GM12872 (cell line): ENCODE measurements at regions not wholly inside any gene's neighbourhood (a gene's known extent, or its start where the extent isn't known, plus 50 kb on each side); places are given as distances from the start of the nearest gene placed in this dataset.

ENCODE experiments used
- CTCF ChIP-seq: IDR thresholded peaks from 3 replicates; pipeline ENCODE4 v1.5.1; 2011; ENCODE audit warnings: low read depth, mild to moderate bottlenecking, low read length, moderate library complexity; ENCODE audit not compliant: insufficient read depth

DNA sequence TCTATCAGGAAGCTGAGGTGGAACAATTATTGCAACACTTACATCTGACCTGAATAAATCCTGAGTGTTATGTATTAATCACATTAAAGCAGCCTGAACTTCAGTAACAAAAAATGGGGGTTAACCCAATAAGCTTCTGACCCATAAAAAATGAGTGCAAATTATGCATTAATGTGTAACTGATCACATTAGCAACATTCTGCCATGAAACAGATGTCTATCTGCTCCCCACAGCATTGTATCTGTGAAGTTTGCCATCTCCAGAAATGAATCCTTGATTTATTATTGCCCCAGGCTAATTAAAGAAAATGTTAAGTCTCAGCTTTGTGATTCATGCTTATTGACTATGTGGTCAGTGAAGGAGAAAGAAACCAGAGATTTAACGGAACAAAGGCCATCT lies 304.9 kb downstream of the PCDH20 start:
- TF ChIP-seq CTCF = no peak

- TF ChIP-seq CTCF = no peak
Observed at GRCh38 chr13:61109741-61110140, 305.9 kb downstream of the PCDH20 start.

DNA sequence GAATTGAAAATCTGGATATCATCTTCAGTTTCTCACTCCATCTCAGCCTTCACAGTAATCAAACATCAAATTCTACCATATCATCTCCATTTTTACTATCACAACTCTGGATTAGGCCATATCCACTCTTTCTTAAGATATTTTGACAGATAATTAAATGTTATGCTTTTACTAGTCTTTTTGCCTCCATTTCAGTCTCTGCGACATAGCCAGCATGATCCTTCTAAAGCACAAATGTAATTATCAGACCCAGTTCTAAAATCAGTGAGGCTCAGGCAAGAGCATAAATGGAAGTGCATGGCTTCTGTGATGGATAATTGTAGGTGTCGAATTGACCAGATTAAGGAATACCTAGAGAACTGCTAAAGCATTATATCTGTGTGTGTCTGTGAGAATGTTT lies 307.7 kb downstream of the PCDH20 start:
- no peak for TF ChIP-seq CTCF

DNA sequence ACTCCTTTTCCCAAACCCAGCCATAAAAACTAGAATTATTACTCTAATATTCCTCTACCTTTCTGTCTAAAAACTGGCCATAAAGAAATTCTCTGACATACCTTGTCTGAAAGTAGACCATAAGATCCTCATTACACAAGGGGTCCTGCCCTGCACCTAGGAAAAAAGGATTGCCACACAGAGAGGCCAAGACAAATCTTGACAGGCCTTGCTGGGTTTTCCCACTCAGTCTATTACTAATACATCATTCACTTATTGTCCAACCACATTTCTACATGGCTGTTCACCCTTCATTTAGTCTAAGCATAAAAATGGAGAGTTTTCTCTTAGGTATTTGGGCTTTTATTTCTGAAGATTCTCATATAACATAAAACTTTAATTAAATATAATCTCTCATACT lies 319.8 kb downstream of the PCDH20 start:
- no peak for TF ChIP-seq CTCF

DNA sequence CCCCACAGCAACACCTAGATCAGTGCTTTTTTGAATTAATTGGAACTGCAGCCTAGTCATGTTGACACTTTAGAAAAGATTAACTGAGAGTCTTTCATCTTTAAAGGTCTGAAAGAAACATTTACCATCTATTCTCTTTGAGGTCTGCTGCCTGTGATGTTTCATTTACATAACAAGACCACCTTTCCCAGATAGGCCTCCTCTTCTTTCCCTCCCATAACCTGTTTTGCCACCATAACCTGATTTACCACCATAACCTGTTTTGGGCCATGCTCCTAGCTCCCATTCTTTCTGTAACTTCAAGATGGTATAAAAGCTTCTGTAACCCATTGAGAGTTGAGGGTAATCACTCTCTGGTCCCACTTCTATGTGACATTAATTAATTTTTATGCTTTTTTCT lies 320.8 kb downstream of the PCDH20 start:
- TF ChIP-seq CTCF = no peak

DNA sequence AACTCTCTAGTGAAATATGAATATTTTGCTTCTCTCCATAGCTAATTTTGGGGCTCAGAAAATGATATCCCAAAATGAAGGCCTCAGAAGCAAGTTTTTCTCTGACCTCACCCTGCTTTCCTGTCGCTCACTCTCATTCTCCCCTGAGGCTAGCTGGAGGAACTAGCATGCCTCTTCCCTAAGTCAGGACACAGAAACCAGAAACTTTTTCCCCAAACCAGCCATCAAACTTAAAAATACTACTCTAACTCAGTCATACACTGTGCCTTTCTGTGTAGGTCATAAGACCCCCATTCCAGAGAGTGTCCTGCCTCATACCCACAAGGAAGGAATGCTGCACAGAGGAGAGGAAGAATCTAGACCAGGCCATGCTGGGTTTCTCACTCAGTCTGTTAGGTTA lies 329.6 kb downstream of the PCDH20 start:
- TF ChIP-seq CTCF = no peak

DNA sequence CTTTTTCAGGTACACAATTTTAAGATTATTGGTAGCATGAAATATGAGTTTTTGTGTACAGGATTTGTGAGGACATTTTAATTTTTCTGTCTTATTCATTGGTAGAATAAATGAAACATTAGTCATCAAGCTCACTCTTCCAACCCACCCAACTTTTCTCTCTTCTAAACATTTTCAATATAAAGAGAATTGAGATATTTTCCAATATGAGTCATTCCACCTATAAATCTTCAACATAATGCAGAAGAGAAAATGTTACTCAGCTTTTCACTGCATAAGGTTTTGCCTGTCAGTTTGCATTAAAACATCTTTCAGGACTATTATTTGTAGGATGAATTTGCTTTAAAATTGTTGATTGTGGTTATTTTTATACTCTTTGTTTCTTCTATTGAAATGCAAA lies 330.7 kb downstream of the PCDH20 start:
- no peak for TF ChIP-seq CTCF
